Liver (tissue), 8 donors: ENCODE measurements at regions not wholly inside any gene's neighbourhood (a gene's known extent, or its start where the extent isn't known, plus 50 kb on each side); places are given as distances from the start of the nearest gene placed in this dataset.

Experiments
- DNase-seq: peaks from one replicate; pipeline ENCODE4 v3.0.0-alpha.2; 2017; ENCODE audit warnings: low spot score
- H3K27ac ChIP-seq, 2 donors: one replicate each; pipeline ENCODE4 v1.7.0; 2013; ENCODE audit warnings: inconsistent platforms in 2 of 2, low read length in 2 of 2, control low read depth in 1 of 2, low read depth in 1 of 2, mild to moderate bottlenecking in 1 of 2
- H3K27me3 ChIP-seq, 4 donors: one replicate each; pipeline versions ENCODE4 v1.6.1 to v1.7.0; 2013; ENCODE audit warnings: low read length in 3 of 4, inconsistent platforms in 1 of 4, mild to moderate bottlenecking in 1 of 4, moderate library complexity in 1 of 4; ENCODE audit not compliant: control insufficient read depth in 4 of 4, insufficient read depth in 4 of 4
- H3K36me3 ChIP-seq, 4 donors: one replicate each; pipeline versions ENCODE4 v1.6.1 to v1.7.0; 2013; ENCODE audit warnings: low read length in 3 of 4, mild to moderate bottlenecking in 3 of 4, low read depth in 1 of 4, moderate library complexity in 1 of 4; ENCODE audit not compliant: control insufficient read depth in 4 of 4, insufficient read depth in 3 of 4
- H3K4me1 ChIP-seq, 4 donors: one replicate each; pipeline versions ENCODE4 v1.6.1 to v1.7.0; 2013; ENCODE audit warnings: low read length in 3 of 4, mild to moderate bottlenecking in 3 of 4, moderate library complexity in 1 of 4; ENCODE audit not compliant: control insufficient read depth in 4 of 4, insufficient read depth in 4 of 4
- H3K4me3 ChIP-seq, 3 donors: one replicate each; pipeline versions ENCODE4 v1.6.1 to v1.7.0; 2013; ENCODE audit warnings: low read length in 3 of 3, control low read depth in 1 of 3, low read depth in 1 of 3, mild to moderate bottlenecking in 1 of 3
- H3K9ac ChIP-seq, 2 donors: one replicate each; pipeline ENCODE4 v1.7.0; 2013; ENCODE audit warnings: low read length in 2 of 2, mild to moderate bottlenecking in 2 of 2, moderate library complexity in 2 of 2, control low read depth in 1 of 2, low read depth in 1 of 2
- H3K9me3 ChIP-seq, 4 donors: one replicate each; pipeline versions ENCODE4 v1.6.1 to v1.7.0; 2013; ENCODE audit warnings: low read length in 3 of 4; ENCODE audit not compliant: control insufficient read depth in 4 of 4
- FOXA1 ChIP-seq: IDR thresholded peaks from 2 replicates; pipeline ENCODE4 v1.6.1; 2016; ENCODE audit warnings: antibody characterized with exemption
- JUND ChIP-seq, 2 donors: IDR thresholded peaks; 2 replicates each; pipeline ENCODE4 v1.6.1; 2016; ENCODE audit warnings: antibody characterized with exemption in 2 of 2
- RAD21 ChIP-seq, 2 donors: IDR thresholded peaks; 2 replicates each; pipeline ENCODE4 v1.6.1; 2016; ENCODE audit warnings: antibody characterized with exemption in 2 of 2, mild to moderate bottlenecking in 2 of 2
- RXRA ChIP-seq, 2 donors: IDR thresholded peaks; 2 replicates each; pipeline ENCODE4 v1.6.1; 2017 to 2018; ENCODE audit warnings: antibody characterized with exemption in 2 of 2, mild to moderate bottlenecking in 1 of 2
- TAF1 ChIP-seq: conservative IDR thresholded peaks from 2 replicates; pipeline ENCODE4 v1.6.1; 2016; ENCODE audit warnings: antibody characterized with exemption, mild to moderate bottlenecking
- WGBS: extraction: QIAGEN DNeasy Blood & Tissue Kit; methylation state at CpG from one replicate; pipeline ENCODE4 v1.1.7; 2013; 5-methylcytosine and 5-hydroxymethylcytosine counted together
- TF ChIP-seq, protein P1 (sequence below): IDR thresholded peaks from 2 replicates; pipeline ENCODE4 v1.6.1; 2016; ENCODE audit warnings: antibody characterized with exemption
- TF ChIP-seq, protein P2 (sequence below): IDR thresholded peaks from 2 replicates; pipeline ENCODE4 v1.6.1; 2016; ENCODE audit warnings: antibody characterized with exemption, mild to moderate bottlenecking
- TF ChIP-seq, protein P3 (sequence below): fragments of 150-350 bp; IDR thresholded peaks from 2 replicates; pipeline ENCODE4 v1.5.1; 2017; ENCODE audit warnings: improper control_type of control experiment, low read depth, low read length; ENCODE audit not compliant: missing input control
- donor health status: healthy.
- donor health status: healthy.
- donor health status: healthy.
- donor health status: healthy.
- donor health status: healthy.

DNA sequence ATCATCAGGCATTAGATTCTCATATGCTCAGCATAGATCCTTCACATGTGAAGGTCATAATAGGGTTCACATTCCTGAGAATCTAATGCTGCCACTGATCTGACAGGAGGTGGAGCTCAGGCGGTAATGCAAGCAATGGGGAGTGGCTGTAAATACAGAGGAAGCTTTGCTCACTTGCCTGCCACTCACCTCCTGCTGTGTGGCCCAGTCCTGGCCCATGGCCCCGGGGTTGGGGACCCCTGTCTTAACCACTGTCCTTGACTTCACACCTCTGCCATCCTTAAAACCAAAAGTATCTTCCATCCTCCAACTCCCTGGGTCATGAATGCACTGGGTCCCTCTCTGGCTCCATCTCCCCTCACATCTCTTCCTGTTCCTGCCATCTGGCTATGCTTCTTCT is 129.1 kb downstream of the HMX1 start:
- DNase-seq = no peak
- Histone ChIP-seq H3K36me3 (no peaks in the 10 kb centered on the region), H3K4me1 (no peaks in the 10 kb centered on the region), H3K9ac (no peak overlapping the region), H3K27ac (no peak overlapping the region), H3K27me3 (no peaks in the 10 kb centered on the region), H3K9me3 (no peaks in the 10 kb centered on the region), H3K4me3 (no peak overlapping the region)
- WGBS = 58% methylated on average over 2 of the region's 2 CpGs
- TF ChIP-seq TAF1 = no peak
- TF ChIP-seq RXRA (IDR thresholded peaks at IDR 0.05) = no peak
- no peak for TF ChIP-seq RAD21 (IDR thresholded peaks at IDR 0.05)

DNA sequence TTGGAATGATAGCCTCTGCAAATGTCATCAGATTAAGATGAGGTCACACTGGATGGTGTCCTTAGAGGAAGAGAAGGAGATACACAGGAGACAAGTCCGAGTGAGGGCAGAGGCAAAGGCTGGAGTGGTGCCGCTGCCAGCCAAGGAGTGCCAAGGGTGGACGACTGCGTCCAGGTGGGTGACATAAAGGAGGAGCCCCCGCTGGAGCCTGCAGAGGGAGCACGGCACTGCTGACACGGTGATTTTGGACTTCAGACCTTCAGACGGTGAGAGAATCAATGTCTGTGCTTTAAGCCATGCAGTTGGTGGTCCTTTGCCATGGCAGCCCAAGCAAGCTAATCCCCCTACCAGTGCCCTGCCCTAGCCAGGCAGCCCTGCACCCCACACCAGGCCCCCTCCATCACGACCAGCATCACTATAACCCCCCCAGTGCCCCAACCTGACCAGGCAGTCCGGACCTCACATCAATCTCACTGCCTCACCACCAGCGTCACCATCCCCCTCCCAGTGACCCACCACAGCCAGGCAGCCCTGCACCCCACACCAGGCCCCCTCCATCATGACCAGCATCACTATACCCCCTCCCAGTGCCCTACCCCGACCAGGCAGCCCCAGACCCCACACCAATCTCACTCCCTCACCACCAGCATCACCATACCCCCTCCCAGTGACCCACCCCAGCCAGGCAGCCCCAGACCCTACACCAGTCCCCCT is 130.0 kb downstream of the HMX1 start:
- no peaks in the 10 kb centered on the region for H3K36me3 ChIP-seq
- WGBS = 66% methylated on average over 12 of the region's 12 CpGs
- H3K4me1 ChIP-seq = no peaks in the 10 kb centered on the region
- no peaks in the 10 kb centered on the region for H3K9me3 ChIP-seq
- no peak overlapping the region for H3K9ac ChIP-seq
- TF ChIP-seq, protein P1, sequence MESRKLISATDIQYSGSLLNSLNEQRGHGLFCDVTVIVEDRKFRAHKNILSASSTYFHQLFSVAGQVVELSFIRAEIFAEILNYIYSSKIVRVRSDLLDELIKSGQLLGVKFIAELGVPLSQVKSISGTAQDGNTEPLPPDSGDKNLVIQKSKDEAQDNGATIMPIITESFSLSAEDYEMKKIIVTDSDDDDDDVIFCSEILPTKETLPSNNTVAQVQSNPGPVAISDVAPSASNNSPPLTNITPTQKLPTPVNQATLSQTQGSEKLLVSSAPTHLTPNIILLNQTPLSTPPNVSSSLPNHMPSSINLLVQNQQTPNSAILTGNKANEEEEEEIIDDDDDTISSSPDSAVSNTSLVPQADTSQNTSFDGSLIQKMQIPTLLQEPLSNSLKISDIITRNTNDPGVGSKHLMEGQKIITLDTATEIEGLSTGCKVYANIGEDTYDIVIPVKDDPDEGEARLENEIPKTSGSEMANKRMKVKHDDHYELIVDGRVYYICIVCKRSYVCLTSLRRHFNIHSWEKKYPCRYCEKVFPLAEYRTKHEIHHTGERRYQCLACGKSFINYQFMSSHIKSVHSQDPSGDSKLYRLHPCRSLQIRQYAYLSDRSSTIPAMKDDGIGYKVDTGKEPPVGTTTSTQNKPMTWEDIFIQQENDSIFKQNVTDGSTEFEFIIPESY = no peak
- TF ChIP-seq, protein P2, sequence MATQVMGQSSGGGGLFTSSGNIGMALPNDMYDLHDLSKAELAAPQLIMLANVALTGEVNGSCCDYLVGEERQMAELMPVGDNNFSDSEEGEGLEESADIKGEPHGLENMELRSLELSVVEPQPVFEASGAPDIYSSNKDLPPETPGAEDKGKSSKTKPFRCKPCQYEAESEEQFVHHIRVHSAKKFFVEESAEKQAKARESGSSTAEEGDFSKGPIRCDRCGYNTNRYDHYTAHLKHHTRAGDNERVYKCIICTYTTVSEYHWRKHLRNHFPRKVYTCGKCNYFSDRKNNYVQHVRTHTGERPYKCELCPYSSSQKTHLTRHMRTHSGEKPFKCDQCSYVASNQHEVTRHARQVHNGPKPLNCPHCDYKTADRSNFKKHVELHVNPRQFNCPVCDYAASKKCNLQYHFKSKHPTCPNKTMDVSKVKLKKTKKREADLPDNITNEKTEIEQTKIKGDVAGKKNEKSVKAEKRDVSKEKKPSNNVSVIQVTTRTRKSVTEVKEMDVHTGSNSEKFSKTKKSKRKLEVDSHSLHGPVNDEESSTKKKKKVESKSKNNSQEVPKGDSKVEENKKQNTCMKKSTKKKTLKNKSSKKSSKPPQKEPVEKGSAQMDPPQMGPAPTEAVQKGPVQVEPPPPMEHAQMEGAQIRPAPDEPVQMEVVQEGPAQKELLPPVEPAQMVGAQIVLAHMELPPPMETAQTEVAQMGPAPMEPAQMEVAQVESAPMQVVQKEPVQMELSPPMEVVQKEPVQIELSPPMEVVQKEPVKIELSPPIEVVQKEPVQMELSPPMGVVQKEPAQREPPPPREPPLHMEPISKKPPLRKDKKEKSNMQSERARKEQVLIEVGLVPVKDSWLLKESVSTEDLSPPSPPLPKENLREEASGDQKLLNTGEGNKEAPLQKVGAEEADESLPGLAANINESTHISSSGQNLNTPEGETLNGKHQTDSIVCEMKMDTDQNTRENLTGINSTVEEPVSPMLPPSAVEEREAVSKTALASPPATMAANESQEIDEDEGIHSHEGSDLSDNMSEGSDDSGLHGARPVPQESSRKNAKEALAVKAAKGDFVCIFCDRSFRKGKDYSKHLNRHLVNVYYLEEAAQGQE = no peak
- TF ChIP-seq, protein P3, sequence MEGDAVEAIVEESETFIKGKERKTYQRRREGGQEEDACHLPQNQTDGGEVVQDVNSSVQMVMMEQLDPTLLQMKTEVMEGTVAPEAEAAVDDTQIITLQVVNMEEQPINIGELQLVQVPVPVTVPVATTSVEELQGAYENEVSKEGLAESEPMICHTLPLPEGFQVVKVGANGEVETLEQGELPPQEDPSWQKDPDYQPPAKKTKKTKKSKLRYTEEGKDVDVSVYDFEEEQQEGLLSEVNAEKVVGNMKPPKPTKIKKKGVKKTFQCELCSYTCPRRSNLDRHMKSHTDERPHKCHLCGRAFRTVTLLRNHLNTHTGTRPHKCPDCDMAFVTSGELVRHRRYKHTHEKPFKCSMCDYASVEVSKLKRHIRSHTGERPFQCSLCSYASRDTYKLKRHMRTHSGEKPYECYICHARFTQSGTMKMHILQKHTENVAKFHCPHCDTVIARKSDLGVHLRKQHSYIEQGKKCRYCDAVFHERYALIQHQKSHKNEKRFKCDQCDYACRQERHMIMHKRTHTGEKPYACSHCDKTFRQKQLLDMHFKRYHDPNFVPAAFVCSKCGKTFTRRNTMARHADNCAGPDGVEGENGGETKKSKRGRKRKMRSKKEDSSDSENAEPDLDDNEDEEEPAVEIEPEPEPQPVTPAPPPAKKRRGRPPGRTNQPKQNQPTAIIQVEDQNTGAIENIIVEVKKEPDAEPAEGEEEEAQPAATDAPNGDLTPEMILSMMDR = no peak
- TF ChIP-seq JUND (IDR thresholded peaks at IDR 0.05) = no peak
- no peak for TF ChIP-seq FOXA1
- no peak for DNase-seq
- no peak overlapping the region for H3K4me3 ChIP-seq
- no peaks in the 10 kb centered on the region for H3K27me3 ChIP-seq
- no peak overlapping the region for H3K27ac ChIP-seq
